Stimulated activated naive CD8-positive, alpha-beta T cell treated with anti-CD3 and anti-CD28 coated beads, Interleukin-15, amount 100 ng/mL, for 72 hours (primary cell): ENCODE measurements at regions not wholly inside any gene's neighbourhood (a gene's known extent, or its start where the extent isn't known, plus 50 kb on each side); places are given as distances from the start of the nearest gene placed in this dataset.

Source experiments
- ATAC-seq: fragments of 150-1000 bp; cut with Tn5 transposase; 2 replicates; pipeline ENCODE4 v1.10.0; 2021; ENCODE audit warnings: mild to moderate bottlenecking, moderate library complexity
- DNase-seq, 2 donors: peaks; one replicate each; pipeline ENCODE4 v3.0.0; 2021 to 2022
- H3K27ac Mint-ChIP-seq, 2 donors: one replicate each; pipeline ENCODE4 v1.8.0; 2022; ENCODE audit warnings: mild to moderate bottlenecking in 2 of 2, mixed read lengths in 2 of 2, moderate library complexity in 2 of 2
- H3K27me3 Mint-ChIP-seq: one replicate; pipeline ENCODE4 v1.8.0; 2022; ENCODE audit warnings: mixed read lengths
- H3K4me1 Mint-ChIP-seq: one replicate; pipeline ENCODE4 v1.8.0; 2022; ENCODE audit warnings: mild to moderate bottlenecking, mixed read lengths
- H3K4me3 Mint-ChIP-seq, 2 donors: one replicate each; pipeline ENCODE4 v1.8.0; 2022; ENCODE audit warnings: mild to moderate bottlenecking in 2 of 2, mixed read lengths in 2 of 2, moderate library complexity in 1 of 2
- H3K9me3 Mint-ChIP-seq, 2 donors: one replicate each; pipeline ENCODE4 v1.8.0; 2022; ENCODE audit warnings: mixed read lengths in 2 of 2

- DNase-seq (no peak), ATAC-seq (no peak)
- Mint-ChIP-seq H3K27me3 (no peaks in the 10 kb centered on the region), H3K4me1 (no peaks in the 10 kb centered on the region), H3K27ac (peak overlapping the region in 1 of 2 donors; percentile 60), H3K4me3 (no peak overlapping the region), H3K9me3 (peaks cover 5 to 21% of the 10 kb centered on the region in 2 donors)
Measured at GRCh38 chr1:81706650-81707435, 93.9 kb upstream of the ADGRL2 start.

GRCh38 chr1:81703756-81704463, 96.8 kb upstream of the ADGRL2 start:
- Mint-ChIP-seq H3K4me3 (no peak overlapping the region), H3K4me1 (no peaks in the 10 kb centered on the region), H3K27ac (no peak overlapping the region), H3K9me3 (peaks cover 5 to 25% of the 10 kb centered on the region in 2 donors), H3K27me3 (no peaks in the 10 kb centered on the region)
- ATAC-seq: no peak
- no peak for DNase-seq

DNA sequence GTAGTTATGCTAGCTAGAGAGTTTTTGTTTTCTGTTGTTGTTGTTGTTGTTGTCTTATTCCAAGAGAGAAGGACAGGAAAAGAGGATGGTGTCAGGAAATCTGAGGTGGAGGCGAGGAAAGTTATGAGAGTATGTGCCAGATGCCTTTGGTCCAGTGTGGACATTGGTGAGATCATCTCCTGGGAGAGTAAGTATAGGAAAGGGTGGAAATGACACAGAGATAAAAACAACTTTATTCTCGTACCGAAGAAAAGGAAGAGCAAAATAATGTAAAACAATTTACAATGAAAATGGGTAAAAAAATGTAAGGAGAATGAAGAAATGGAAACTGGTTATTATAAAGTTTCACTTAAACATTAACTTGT, 97.4 kb upstream of the ADGRL2 start:
- no peak for ATAC-seq
- H3K4me1 Mint-ChIP-seq: no peaks in the 10 kb centered on the region
- H3K27ac Mint-ChIP-seq: no peak overlapping the region
- no peaks in the 10 kb centered on the region for H3K27me3 Mint-ChIP-seq
- no peak overlapping the region for H3K4me3 Mint-ChIP-seq
- DNase-seq: no peak
- H3K9me3 Mint-ChIP-seq: peaks cover 5 to 25% of the 10 kb centered on the region in 2 donors

- Mint-ChIP-seq H3K27ac (no peak overlapping the region), H3K9me3 (peaks cover 5 to 25% of the 10 kb centered on the region in 2 donors), H3K4me3 (no peak overlapping the region), H3K27me3 (no peaks in the 10 kb centered on the region), H3K4me1 (no peaks in the 10 kb centered on the region)
- ATAC-seq (no peak), DNase-seq (no peak)
Measured at GRCh38 chr1:81702903-81703302, 97.8 kb upstream of the ADGRL2 start.

GRCh38 chr1:81702079-81702715, 98.5 kb upstream of the ADGRL2 start:
- Mint-ChIP-seq H3K27ac (no peak overlapping the region), H3K27me3 (no peaks in the 10 kb centered on the region), H3K4me3 (no peak overlapping the region), H3K9me3 (peaks cover 5 to 25% of the 10 kb centered on the region in 2 donors), H3K4me1 (no peaks in the 10 kb centered on the region)
- ATAC-seq (no peak), DNase-seq (no peak)

DNA sequence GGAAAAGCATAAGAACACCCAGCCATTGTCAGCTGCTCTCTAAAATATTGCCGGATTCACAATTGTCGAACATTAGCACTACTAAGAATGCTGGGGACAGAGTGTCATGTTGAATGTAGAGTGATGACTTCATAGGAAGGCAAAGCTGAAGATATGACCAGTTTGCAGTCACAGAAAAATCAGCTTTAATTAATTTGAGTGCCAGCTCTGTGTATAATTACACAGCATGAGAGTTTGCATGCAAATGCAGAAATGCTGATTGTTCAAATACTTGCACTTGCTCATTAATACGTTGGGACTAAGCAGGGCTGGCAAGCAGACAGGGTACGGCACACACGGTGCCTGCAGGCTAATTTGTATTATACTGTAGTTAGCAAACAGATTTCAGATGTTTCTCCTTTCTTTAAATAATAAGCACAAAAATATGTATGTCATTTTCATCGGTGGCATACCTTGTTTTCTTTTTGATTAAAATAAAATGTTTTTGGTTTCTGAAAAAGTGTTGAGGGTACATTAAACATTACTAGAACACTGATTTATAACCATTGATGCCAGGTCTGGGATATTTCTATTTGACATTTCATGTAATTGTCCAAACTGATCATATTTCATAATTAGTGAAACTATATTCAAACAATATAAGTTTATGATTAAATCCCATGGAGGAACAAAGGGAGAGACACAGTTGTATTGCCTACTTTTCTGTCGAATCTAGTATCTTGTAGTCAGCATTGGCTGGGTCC, 99.8 kb upstream of the ADGRL2 start:
- ATAC-seq (no peak), DNase-seq (no peak)
- H3K27me3 Mint-ChIP-seq: no peaks in the 10 kb centered on the region
- H3K9me3 Mint-ChIP-seq: peaks cover 0 to 18% of the 10 kb centered on the region in 2 donors
- H3K4me3 Mint-ChIP-seq: no peak overlapping the region
- H3K4me1 Mint-ChIP-seq: no peaks in the 10 kb centered on the region
- H3K27ac Mint-ChIP-seq: no peak overlapping the region

GRCh38 chr1:81699234-81699633, 101.5 kb upstream of the ADGRL2 start:
- Mint-ChIP-seq H3K4me3 (no peak overlapping the region), H3K4me1 (no peaks in the 10 kb centered on the region), H3K27me3 (no peaks in the 10 kb centered on the region), H3K9me3 (peaks cover 0 to 13% of the 10 kb centered on the region in 2 donors), H3K27ac (no peak overlapping the region)
- ATAC-seq (no peak), DNase-seq (no peak)

- H3K27me3 Mint-ChIP-seq: no peaks in the 10 kb centered on the region
- H3K27ac Mint-ChIP-seq: no peak overlapping the region
- H3K4me3 Mint-ChIP-seq: no peak overlapping the region
- ATAC-seq: no peak
- H3K4me1 Mint-ChIP-seq: no peaks in the 10 kb centered on the region
- H3K9me3 Mint-ChIP-seq: peaks cover 4 to 11% of the 10 kb centered on the region in 2 donors
- DNase-seq: no peak
Measured at GRCh38 chr1:81695741-81696140, 105.0 kb upstream of the ADGRL2 start.

DNA sequence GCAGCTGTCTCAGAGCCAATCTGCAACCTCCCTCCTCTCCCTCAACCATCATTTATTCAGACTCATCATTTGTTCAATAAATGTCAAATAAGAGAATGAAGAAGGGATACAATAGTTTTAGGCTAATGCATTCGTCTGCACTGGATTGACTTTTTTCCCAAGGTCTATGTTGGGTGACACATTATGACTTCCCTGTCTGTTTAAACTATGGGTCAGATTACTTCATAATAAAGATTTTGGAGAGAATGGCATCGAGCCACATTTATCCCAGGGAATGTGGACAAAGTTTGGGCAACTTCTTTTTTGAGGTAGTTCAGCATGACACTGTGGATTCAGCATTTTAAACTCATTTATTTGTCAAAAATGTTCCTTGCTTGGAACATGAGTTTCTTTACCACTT, 107.4 kb upstream of the ADGRL2 start:
- H3K4me3 Mint-ChIP-seq: no peak overlapping the region
- no peak for ATAC-seq
- H3K27ac Mint-ChIP-seq: no peak overlapping the region
- H3K4me1 Mint-ChIP-seq: no peaks in the 10 kb centered on the region
- peaks cover 4 to 7% of the 10 kb centered on the region in 2 donors for H3K9me3 Mint-ChIP-seq
- H3K27me3 Mint-ChIP-seq: no peaks in the 10 kb centered on the region
- no peak for DNase-seq

GRCh38 chr1:81690676-81691453, 109.9 kb upstream of the ADGRL2 start:
- DNase-seq: no peak
- Mint-ChIP-seq H3K27me3 (no peaks in the 10 kb centered on the region), H3K4me1 (no peaks in the 10 kb centered on the region)

GRCh38 chr1:81689531-81689941, 111.2 kb upstream of the ADGRL2 start:
- no peaks in the 10 kb centered on the region for H3K4me1 Mint-ChIP-seq
- no peak for DNase-seq
- peaks cover 23 to 29% of the 10 kb centered on the region in 2 donors for H3K9me3 Mint-ChIP-seq
- ATAC-seq: no peak
- H3K27me3 Mint-ChIP-seq: no peaks in the 10 kb centered on the region
- H3K27ac Mint-ChIP-seq: no peak overlapping the region
- H3K4me3 Mint-ChIP-seq: no peak overlapping the region

More at GRCh38 chr1:81690676-81691453, 109.9 kb upstream of the ADGRL2 start:
- no peak overlapping the region for H3K4me3 Mint-ChIP-seq
- H3K9me3 Mint-ChIP-seq: peaks cover 15 to 17% of the 10 kb centered on the region in 2 donors
- ATAC-seq: no peak
- no peak overlapping the region for H3K27ac Mint-ChIP-seq

DNA sequence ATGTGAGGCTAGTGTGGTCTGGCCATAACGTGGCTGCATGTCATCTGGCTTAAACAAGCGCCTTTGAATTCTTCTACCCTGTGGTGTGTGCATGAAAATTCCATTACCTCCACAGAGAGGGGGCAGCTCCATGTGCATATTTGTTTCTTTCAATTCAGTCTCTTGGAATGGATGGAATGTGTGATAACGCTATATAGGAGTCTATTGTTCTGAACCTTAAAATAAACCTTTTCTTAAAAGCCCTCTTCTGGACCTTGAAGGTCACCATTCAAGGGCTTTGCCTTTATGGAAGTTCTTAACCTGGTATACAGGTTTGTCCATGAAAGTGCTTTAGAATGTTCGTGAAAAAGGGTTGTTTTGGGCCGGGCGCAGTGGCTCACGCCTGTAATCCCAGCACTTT, 118.2 kb upstream of the ADGRL2 start:
- ATAC-seq (no peak), DNase-seq (no peak)
- H3K4me3 Mint-ChIP-seq: no peak overlapping the region
- no peaks in the 10 kb centered on the region for H3K4me1 Mint-ChIP-seq
- no peaks in the 10 kb centered on the region for H3K27me3 Mint-ChIP-seq
- peaks cover 20 to 32% of the 10 kb centered on the region in 2 donors for H3K9me3 Mint-ChIP-seq
- no peak overlapping the region for H3K27ac Mint-ChIP-seq

- ATAC-seq: no peak
- no peaks in the 10 kb centered on the region for H3K4me1 Mint-ChIP-seq
- no peak overlapping the region for H3K27ac Mint-ChIP-seq
Measured at GRCh38 chr1:81681601-81682266, 119.0 kb upstream of the ADGRL2 start.

DNA sequence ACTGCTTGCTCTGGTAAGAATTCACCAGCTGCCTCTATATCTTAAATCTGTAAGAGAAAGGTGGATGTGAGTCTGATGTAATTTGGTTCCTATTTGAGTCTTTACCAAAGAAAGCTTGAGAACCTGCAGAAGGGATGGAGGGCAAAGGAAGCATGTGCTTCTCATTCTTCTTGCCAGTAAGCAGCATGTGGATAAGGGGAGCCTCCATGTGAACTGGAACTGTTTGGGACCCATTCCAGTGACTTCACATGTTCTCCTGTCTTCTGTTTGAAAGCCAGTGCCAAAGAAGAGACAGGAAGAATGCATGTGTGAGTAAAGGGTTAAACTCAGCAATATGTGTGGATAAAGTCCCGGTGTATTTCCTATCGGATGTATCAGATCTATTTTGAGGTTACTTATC, 119.6 kb upstream of the ADGRL2 start:
- Mint-ChIP-seq H3K9me3 (peaks cover 10 to 26% of the 10 kb centered on the region in 2 donors), H3K27ac (no peak overlapping the region), H3K4me3 (no peak overlapping the region), H3K27me3 (no peaks in the 10 kb centered on the region), H3K4me1 (no peaks in the 10 kb centered on the region)
- DNase-seq (no peak), ATAC-seq (no peak)

More at GRCh38 chr1:81681601-81682266, 119.0 kb upstream of the ADGRL2 start:
- no peak for DNase-seq
- Mint-ChIP-seq H3K27me3 (no peaks in the 10 kb centered on the region), H3K4me3 (no peak overlapping the region), H3K9me3 (peaks cover 16 to 33% of the 10 kb centered on the region in 2 donors)
